Esophagus muscularis mucosa (tissue), 4 donors: ENCODE measurements at regions not wholly inside any gene's neighbourhood (a gene's known extent, or its start where the extent isn't known, plus 50 kb on each side); places are given as distances from the start of the nearest gene placed in this dataset.

Experiments used
- DNase-seq: peaks from one replicate; pipeline ENCODE4 v3.0.0-alpha.2; 2017; ENCODE audit errors: extremely low spot score
- H3K27ac ChIP-seq, 4 donors: fragments of 200-600 bp; sonication (generic); replicated peaks in 1 of 4; 1 replicate in 3 of 4; 2 replicates in 1 of 4; pipeline ENCODE4 v1.5.1; 2016 to 2019; ENCODE audit warnings: mild to moderate bottlenecking in 1 of 4
- H3K27me3 ChIP-seq, 4 donors: fragments of 200-600 bp; sonication (generic); one replicate each; pipeline versions ENCODE4 v1.5.1 to v1.6.0; 2016 to 2019
- H3K36me3 ChIP-seq, 4 donors: fragments of 200-600 bp; sonication (generic); one replicate each; pipeline ENCODE4 v1.5.1; 2016 to 2019
- H3K4me1 ChIP-seq, 4 donors: fragments of 200-600 bp; sonication (generic); one replicate each; pipeline ENCODE4 v1.5.1; 2016 to 2019
- H3K4me3 ChIP-seq, 4 donors: fragments of 200-600 bp; sonication (generic); 1 replicate in 2 of 4; 2 replicates in 2 of 4; pipeline ENCODE4 v1.5.1; 2016 to 2019; ENCODE audit warnings: mild to moderate bottlenecking in 4 of 4, moderate library complexity in 1 of 4
- H3K9me3 ChIP-seq, 4 donors: fragments of 200-600 bp; sonication (generic); 1 replicate in 3 of 4; 2 replicates in 1 of 4; pipeline ENCODE4 v1.5.1; 2016 to 2019
- CTCF ChIP-seq, 3 experiments: fragments of 200-600 bp in 2 of 3; fragments of 450-650 bp in 1 of 3; sonication (generic) in 2 of 3; IDR thresholded peaks; one replicate each; pipeline ENCODE4 v1.5.1; 2017 to 2019; ENCODE audit warnings: antibody characterized with exemption in 3 of 3, mild to moderate bottlenecking in 2 of 3, moderate library complexity in 1 of 3
- EP300 ChIP-seq: sonication (generic); formaldehyde crosslinking; IDR thresholded peaks from one replicate; pipeline ENCODE4 v1.6.1; 2017; ENCODE audit warnings: antibody characterized with exemption
- POLR2A ChIP-seq: fragments of 450-650 bp; IDR thresholded peaks from one replicate; pipeline ENCODE4 v1.6.1; 2017; ENCODE audit warnings: antibody characterized with exemption, moderate library complexity, mild to moderate bottlenecking, low read depth
- POLR2AphosphoS5 ChIP-seq, 2 donors: sonication (generic); formaldehyde crosslinking; IDR thresholded peaks; one replicate each; pipeline ENCODE4 v1.6.1; 2017; ENCODE audit warnings: antibody characterized with exemption in 2 of 2
- WGBS: methylation state at CpG from one replicate; pipeline ENCODE4 v1.1.5; 2018; 5-methylcytosine and 5-hydroxymethylcytosine counted together
- intact Hi-C: fragments of 100-400 bp; cut with DNase I; formaldehyde crosslinking; loops from one replicate; pipeline ENCODE4 v1.15.1; 2023

- Histone ChIP-seq H3K4me1 (no peaks in the 10 kb centered on the region), H3K27ac (no peak overlapping the region), H3K36me3 (no peaks in the 10 kb centered on the region), H3K9me3 (no peaks in the 10 kb centered on the region), H3K27me3 (no peaks in the 10 kb centered on the region), H3K4me3 (no peak overlapping the region)
- no peak for DNase-seq
- intact Hi-C loops = no loop called here
- 95% methylated on average over 1 of the region's 1 CpG for WGBS
- TF ChIP-seq POLR2AphosphoS5 (IDR thresholded peaks at IDR 0.05) (no peak), CTCF (IDR thresholded peaks at IDR 0.05) (no peak), POLR2A (no peak), EP300 (no peak)
Measured at GRCh38 chr11:103548838-103549237, 439.6 kb downstream of the DYNC2H1 start.

GRCh38 chr11:103550811-103551210, 441.6 kb downstream of the DYNC2H1 start:
- Histone ChIP-seq H3K9me3 (no peaks in the 10 kb centered on the region), H3K4me3 (no peak overlapping the region), H3K27ac (no peak overlapping the region), H3K27me3 (no peaks in the 10 kb centered on the region), H3K4me1 (no peaks in the 10 kb centered on the region), H3K36me3 (no peaks in the 10 kb centered on the region)
- intact Hi-C loops = no loop called here
- peak; percentile 8 for DNase-seq
- TF ChIP-seq CTCF (IDR thresholded peaks at IDR 0.05) = no peak
- no peak for TF ChIP-seq POLR2AphosphoS5 (IDR thresholded peaks at IDR 0.05)
- no peak for TF ChIP-seq POLR2A
- no peak for TF ChIP-seq EP300
- 50% methylated on average over 1 of the region's 1 CpG for WGBS

GRCh38 chr11:103552086-103552485, 442.9 kb downstream of the DYNC2H1 start:
- Histone ChIP-seq H3K27ac (no peak overlapping the region), H3K9me3 (no peaks in the 10 kb centered on the region), H3K4me1 (no peaks in the 10 kb centered on the region), H3K27me3 (no peaks in the 10 kb centered on the region), H3K4me3 (no peak overlapping the region), H3K36me3 (no peaks in the 10 kb centered on the region)
- intact Hi-C loops = no loop called here
- peak; percentile 80 for DNase-seq
- no peak for TF ChIP-seq POLR2A
- no peak for TF ChIP-seq EP300
- no peak for TF ChIP-seq CTCF (IDR thresholded peaks at IDR 0.05)
- no peak for TF ChIP-seq POLR2AphosphoS5 (IDR thresholded peaks at IDR 0.05)
- WGBS = 81% methylated on average over 5 of the region's 5 CpGs

GRCh38 chr11:103556171-103556570, 446.9 kb downstream of the DYNC2H1 start:
- no peak overlapping the region for H3K27ac ChIP-seq
- no peaks in the 10 kb centered on the region for H3K27me3 ChIP-seq
- WGBS = 87% methylated on average over 3 of the region's 3 CpGs
- H3K9me3 ChIP-seq = no peaks in the 10 kb centered on the region
- no peaks in the 10 kb centered on the region for H3K36me3 ChIP-seq
- no peak overlapping the region for H3K4me3 ChIP-seq
- DNase-seq = no peak
- intact Hi-C loops = no loop called here
- no peak for TF ChIP-seq POLR2A
- TF ChIP-seq POLR2AphosphoS5 (IDR thresholded peaks at IDR 0.05) = no peak
- no peak for TF ChIP-seq CTCF (IDR thresholded peaks at IDR 0.05)
- no peak for TF ChIP-seq EP300
- no peaks in the 10 kb centered on the region for H3K4me1 ChIP-seq

GRCh38 chr11:103566116-103566515, 456.9 kb downstream of the DYNC2H1 start:
- Histone ChIP-seq H3K36me3 (no peaks in the 10 kb centered on the region), H3K4me3 (no peak overlapping the region), H3K27ac (no peak overlapping the region), H3K27me3 (no peaks in the 10 kb centered on the region), H3K4me1 (no peaks in the 10 kb centered on the region), H3K9me3 (no peaks in the 10 kb centered on the region)
- TF ChIP-seq CTCF (IDR thresholded peaks at IDR 0.05) = no peak
- 66% methylated on average over 4 of the region's 4 CpGs for WGBS
- DNase-seq = no peak
- intact Hi-C loops = no loop called here
